Neural cell (in vitro differentiated cells): ENCODE measurements at regions not wholly inside any gene's neighbourhood (a gene's known extent, or its start where the extent isn't known, plus 50 kb on each side); places are given as distances from the start of the nearest gene placed in this dataset.

ENCODE experiments used
- CTCF ChIP-seq: fragments of 450-650 bp; IDR thresholded peaks from 2 replicates; pipeline ENCODE4 v1.5.1; 2014; ENCODE audit warnings: antibody characterized with exemption, mild to moderate bottlenecking, moderate library complexity; ENCODE audit not compliant: poor library complexity, severe bottlenecking
- EP300 ChIP-seq: fragments of 450-650 bp; conservative IDR thresholded peaks from 2 replicates; pipeline ENCODE4 v1.6.1; 2014; ENCODE audit warnings: antibody characterized with exemption, mild to moderate bottlenecking, moderate library complexity; ENCODE audit not compliant: poor library complexity, severe bottlenecking
- SMC3 ChIP-seq: fragments of 450-650 bp; conservative IDR thresholded peaks from 2 replicates; pipeline ENCODE4 v1.6.1; 2014; ENCODE audit warnings: antibody characterized with exemption, mild to moderate bottlenecking, moderate library complexity; ENCODE audit not compliant: poor library complexity

DNA sequence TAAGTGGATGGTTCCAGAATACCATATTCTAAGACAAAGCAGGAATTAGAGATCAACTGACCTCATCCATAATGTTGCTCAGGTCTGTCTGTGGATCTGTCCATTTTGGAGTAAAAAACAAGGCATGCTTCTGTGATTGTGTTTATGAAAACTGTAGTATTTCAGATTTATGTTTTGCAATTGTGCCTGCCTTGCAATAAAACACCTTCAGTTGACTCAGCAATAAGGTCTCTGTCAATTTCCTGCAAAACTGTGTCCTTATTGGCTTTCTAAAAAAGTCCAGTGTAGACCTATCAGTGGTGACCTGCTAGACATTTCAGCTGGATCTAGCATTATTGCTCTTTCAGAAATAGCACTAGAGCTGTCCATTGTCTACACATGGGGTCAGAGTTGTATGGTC is 409.5 kb upstream of the AZI2 start:
- no peak for TF ChIP-seq CTCF
- no peak for TF ChIP-seq EP300
- no peak for TF ChIP-seq SMC3
